Nephron (organoid): ENCODE measurements at regions not wholly inside any gene's neighbourhood (a gene's known extent, or its start where the extent isn't known, plus 50 kb on each side); places are given as distances from the start of the nearest gene placed in this dataset.
"Not testable (repeated sequence)": the region's sequence is repeated elsewhere in the genome, so short reads cannot be mapped to it uniquely, and the experiment has no call there.

ENCODE experiments used
- H3K27ac Mint-ChIP-seq, 3 experiments: 2 replicates each; pipeline ENCODE4 v1.8.0; 2020; ENCODE audit warnings: mixed read lengths in 3 of 3, mild to moderate bottlenecking in 2 of 3, moderate library complexity in 1 of 3
- H3K27me3 Mint-ChIP-seq: 2 replicates; pipeline ENCODE4 v1.8.0; 2021; ENCODE audit warnings: low read depth, mild to moderate bottlenecking, moderate library complexity, mixed read lengths
- H3K36me3 Mint-ChIP-seq: 2 replicates; pipeline ENCODE4 v1.8.0; 2020; ENCODE audit warnings: low read depth, mixed read lengths
- H3K4me1 Mint-ChIP-seq: 2 replicates; pipeline ENCODE4 v1.8.0; 2020; ENCODE audit warnings: mixed read lengths
- H3K4me3 Mint-ChIP-seq, 3 experiments: 2 replicates each; pipeline ENCODE4 v1.8.0; 2020; ENCODE audit warnings: mild to moderate bottlenecking in 3 of 3, mixed read lengths in 3 of 3, moderate library complexity in 2 of 3
- H3K9me3 Mint-ChIP-seq: 2 replicates; pipeline ENCODE4 v1.8.0; 2020; ENCODE audit warnings: mixed read lengths
- CTCF ChIP-seq, 3 experiments: fragments of 200-600 bp; sonication (generic); IDR thresholded peaks; one replicate each; pipeline ENCODE4 v1.5.0; 2021; ENCODE audit warnings: antibody characterized with exemption in 3 of 3; ENCODE audit not compliant: unreplicated experiment in 3 of 3

GRCh38 chr21:32958288-32959002 lies 67.3 kb upstream of the OLIG2 start:
- Mint-ChIP-seq H3K4me1 (peaks cover 5% of the 10 kb centered on the region), H3K27me3 (peaks cover 73% of the 10 kb centered on the region), H3K27ac (no peak overlapping the region), H3K9me3 (peaks cover 4% of the 10 kb centered on the region), H3K36me3 (no peaks in the 10 kb centered on the region), H3K4me3 (no peak overlapping the region)
- no peak for TF ChIP-seq CTCF (IDR thresholded peaks at IDR 0.05; ENCODE audit: unreplicated experiment in 3 of 3)

GRCh38 chr21:32962268-32962667 lies 63.5 kb upstream of the OLIG2 start:
- Mint-ChIP-seq H3K27me3 (peaks cover 68% of the 10 kb centered on the region), H3K4me1 (no peaks in the 10 kb centered on the region), H3K27ac (no peak overlapping the region), H3K4me3 (no peak overlapping the region), H3K36me3 (no peaks in the 10 kb centered on the region), H3K9me3 (peaks cover 4% of the 10 kb centered on the region)
- no peak for TF ChIP-seq CTCF (IDR thresholded peaks at IDR 0.05; ENCODE audit: unreplicated experiment in 3 of 3)

- no peak overlapping the region for H3K27ac Mint-ChIP-seq
Measured at GRCh38 chr21:32965129-32965680, 60.5 kb upstream of the OLIG2 start.

GRCh38 chr21:32966120-32966519 lies 59.6 kb upstream of the OLIG2 start:
- H3K36me3 Mint-ChIP-seq, result no peaks in the 10 kb centered on the region
- no peak overlapping the region for H3K27ac Mint-ChIP-seq
- no peaks in the 10 kb centered on the region for H3K9me3 Mint-ChIP-seq
- H3K27me3 Mint-ChIP-seq, result peaks cover 77% of the 10 kb centered on the region
- H3K4me1 Mint-ChIP-seq, result no peaks in the 10 kb centered on the region
- H3K4me3 Mint-ChIP-seq, result no peak overlapping the region
- TF ChIP-seq CTCF (IDR thresholded peaks at IDR 0.05; ENCODE audit: unreplicated experiment in 3 of 3), result no peak

More at GRCh38 chr21:32965129-32965680, 60.5 kb upstream of the OLIG2 start:
- TF ChIP-seq CTCF (IDR thresholded peaks at IDR 0.05; ENCODE audit: unreplicated experiment in 3 of 3), result no peak
- H3K36me3 Mint-ChIP-seq, result no peaks in the 10 kb centered on the region
- H3K27me3 Mint-ChIP-seq, result peaks cover 77% of the 10 kb centered on the region
- H3K9me3 Mint-ChIP-seq, result no peaks in the 10 kb centered on the region
- no peaks in the 10 kb centered on the region for H3K4me1 Mint-ChIP-seq
- H3K4me3 Mint-ChIP-seq, result no peak overlapping the region

GRCh38 chr21:32968103-32968502 lies 57.6 kb upstream of the OLIG2 start:
- H3K27me3 Mint-ChIP-seq, result peaks cover 63% of the 10 kb centered on the region
- not testable (repeated sequence) for H3K4me1 Mint-ChIP-seq, H3K27ac Mint-ChIP-seq, H3K9me3 Mint-ChIP-seq, H3K4me3 Mint-ChIP-seq, H3K36me3 Mint-ChIP-seq

- Mint-ChIP-seq H3K4me1 (no peaks in the 10 kb centered on the region), H3K4me3 (no peak overlapping the region), H3K27me3 (peaks cover 54% of the 10 kb centered on the region), H3K9me3 (no peaks in the 10 kb centered on the region), H3K27ac (no peak overlapping the region), H3K36me3 (no peaks in the 10 kb centered on the region)
- TF ChIP-seq CTCF (IDR thresholded peaks at IDR 0.05; ENCODE audit: unreplicated experiment in 3 of 3), result no peak
Measured at GRCh38 chr21:32974653-32975052, 51.1 kb upstream of the OLIG2 start.
